DOHH2 (cell line): ENCODE measurements at regions not wholly inside any gene's neighbourhood (a gene's known extent, or its start where the extent isn't known, plus 50 kb on each side); places are given as distances from the start of the nearest gene placed in this dataset.
"Not testable (repeated sequence)": the region's sequence is repeated elsewhere in the genome, so short reads cannot be mapped to it uniquely, and the experiment has no call there.

ENCODE experiments used
- H3F3A ChIP-seq: fragments of 200-600 bp; sonication (generic), shearing (Covaris generic); 2 replicates; pipeline ENCODE4 v1.6.0; 2016; ENCODE audit warnings: antibody characterized with exemption, mild to moderate bottlenecking; ENCODE audit not compliant: control insufficient read depth, insufficient read depth
- H3K27ac ChIP-seq: fragments of 200-600 bp; sonication (generic); 2 replicates; pipeline ENCODE4 v1.5.1; 2014; ENCODE audit warnings: low read depth, mild to moderate bottlenecking, low read length, moderate library complexity
- H3K27me3 ChIP-seq: fragments of 200-600 bp; sonication (generic); 2 replicates; pipeline ENCODE4 v1.6.1; 2014; ENCODE audit warnings: mild to moderate bottlenecking, low read length, mixed read lengths; ENCODE audit not compliant: control insufficient read depth
- H3K36me3 ChIP-seq: fragments of 200-600 bp; sonication (generic); 2 replicates; pipeline ENCODE4 v1.6.1; 2014; ENCODE audit warnings: mild to moderate bottlenecking, low read length, moderate library complexity, mixed read lengths; ENCODE audit not compliant: control insufficient read depth
- H3K4me1 ChIP-seq: fragments of 200-600 bp; sonication (generic); 2 replicates; pipeline ENCODE4 v1.6.1; 2014; ENCODE audit warnings: mild to moderate bottlenecking, low read length, mixed read lengths; ENCODE audit not compliant: control insufficient read depth
- H3K4me2 ChIP-seq: fragments of 200-600 bp; sonication (generic); 2 replicates; pipeline ENCODE4 v1.6.0; 2014; ENCODE audit warnings: mild to moderate bottlenecking, low read length, moderate library complexity
- H3K4me3 ChIP-seq: fragments of 200-600 bp; sonication (generic); 2 replicates; pipeline ENCODE4 v1.5.1; 2014; ENCODE audit warnings: mild to moderate bottlenecking, low read length, mixed read lengths
- H3K79me2 ChIP-seq: fragments of 200-600 bp; sonication (generic); 2 replicates; pipeline ENCODE4 v1.6.1; 2014; ENCODE audit warnings: mild to moderate bottlenecking, low read length, mixed read lengths; ENCODE audit not compliant: control insufficient read depth
- H3K9me2 ChIP-seq: fragments of 200-600 bp; sonication (generic); replicated peaks from 2 replicates; pipeline ENCODE4 v1.6.1; 2014; ENCODE audit warnings: mild to moderate bottlenecking, low read length, mixed read lengths; ENCODE audit not compliant: control insufficient read depth
- H3K9me3 ChIP-seq: fragments of 200-600 bp; sonication (generic); 2 replicates; pipeline ENCODE4 v1.6.1; 2014; ENCODE audit warnings: antibody characterized with exemption, low read length, mixed read lengths; ENCODE audit not compliant: control insufficient read depth, insufficient read depth
- H4K20me1 ChIP-seq: fragments of 200-600 bp; sonication (generic); 2 replicates; pipeline ENCODE4 v1.6.0; 2014; ENCODE audit warnings: low read depth, mild to moderate bottlenecking, antibody characterized with exemption, low read length, moderate library complexity; ENCODE audit not compliant: control insufficient read depth, insufficient read depth
- EZH2phosphoT487 ChIP-seq: fragments of 200-600 bp; sonication (generic); IDR thresholded peaks from 2 replicates; pipeline ENCODE4 v1.6.1; 2017; ENCODE audit warnings: borderline replicate concordance, mild to moderate bottlenecking, antibody characterized with exemption, low read length, moderate library complexity, mixed read lengths
- TF ChIP-seq, protein P1 (sequence below): fragments of 200-600 bp; sonication (generic); IDR thresholded peaks from one replicate; pipeline ENCODE4 v1.5.1; 2014; ENCODE audit warnings: antibody characterized with exemption, mild to moderate bottlenecking, low read depth, low read length; ENCODE audit not compliant: poor library complexity, severe bottlenecking

DNA sequence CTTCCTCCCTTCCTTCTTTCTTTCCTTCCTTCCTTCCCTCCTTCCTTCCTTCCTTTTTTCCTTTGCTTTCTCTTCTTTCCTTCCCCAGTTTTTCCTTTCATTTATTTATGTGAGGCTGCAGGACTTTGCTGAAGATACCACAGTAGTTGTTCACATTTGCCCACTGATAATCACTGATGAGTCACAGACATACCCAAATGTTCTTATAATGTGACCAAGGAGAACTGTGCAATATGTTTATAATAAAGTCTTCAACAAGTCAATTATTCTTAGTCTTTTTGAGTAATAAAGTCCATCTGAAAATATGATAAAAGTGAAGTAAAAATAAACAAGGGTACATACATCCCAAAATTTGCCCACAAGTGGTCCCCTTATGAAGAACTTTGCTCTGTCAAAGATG lies 159.7 kb downstream of the GNAI1 start:
- Histone ChIP-seq H3K4me1 (no peaks in the 10 kb centered on the region), H3K36me3 (no peaks in the 10 kb centered on the region), H3K27me3 (no peaks in the 10 kb centered on the region), H3K9me2 (no peaks in the 10 kb centered on the region), H3K9me3 (no peaks in the 10 kb centered on the region), H4K20me1 (no peaks in the 10 kb centered on the region), H3K27ac (no peak overlapping the region), H3K4me3 (no peak overlapping the region), H3K79me2 (no peaks in the 10 kb centered on the region), H3K4me2 (no peak overlapping the region), H3F3A (no peaks in the 10 kb centered on the region)
- TF ChIP-seq, protein P1, sequence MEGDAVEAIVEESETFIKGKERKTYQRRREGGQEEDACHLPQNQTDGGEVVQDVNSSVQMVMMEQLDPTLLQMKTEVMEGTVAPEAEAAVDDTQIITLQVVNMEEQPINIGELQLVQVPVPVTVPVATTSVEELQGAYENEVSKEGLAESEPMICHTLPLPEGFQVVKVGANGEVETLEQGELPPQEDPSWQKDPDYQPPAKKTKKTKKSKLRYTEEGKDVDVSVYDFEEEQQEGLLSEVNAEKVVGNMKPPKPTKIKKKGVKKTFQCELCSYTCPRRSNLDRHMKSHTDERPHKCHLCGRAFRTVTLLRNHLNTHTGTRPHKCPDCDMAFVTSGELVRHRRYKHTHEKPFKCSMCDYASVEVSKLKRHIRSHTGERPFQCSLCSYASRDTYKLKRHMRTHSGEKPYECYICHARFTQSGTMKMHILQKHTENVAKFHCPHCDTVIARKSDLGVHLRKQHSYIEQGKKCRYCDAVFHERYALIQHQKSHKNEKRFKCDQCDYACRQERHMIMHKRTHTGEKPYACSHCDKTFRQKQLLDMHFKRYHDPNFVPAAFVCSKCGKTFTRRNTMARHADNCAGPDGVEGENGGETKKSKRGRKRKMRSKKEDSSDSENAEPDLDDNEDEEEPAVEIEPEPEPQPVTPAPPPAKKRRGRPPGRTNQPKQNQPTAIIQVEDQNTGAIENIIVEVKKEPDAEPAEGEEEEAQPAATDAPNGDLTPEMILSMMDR, result no peak
- no peak for TF ChIP-seq EZH2phosphoT487

DNA sequence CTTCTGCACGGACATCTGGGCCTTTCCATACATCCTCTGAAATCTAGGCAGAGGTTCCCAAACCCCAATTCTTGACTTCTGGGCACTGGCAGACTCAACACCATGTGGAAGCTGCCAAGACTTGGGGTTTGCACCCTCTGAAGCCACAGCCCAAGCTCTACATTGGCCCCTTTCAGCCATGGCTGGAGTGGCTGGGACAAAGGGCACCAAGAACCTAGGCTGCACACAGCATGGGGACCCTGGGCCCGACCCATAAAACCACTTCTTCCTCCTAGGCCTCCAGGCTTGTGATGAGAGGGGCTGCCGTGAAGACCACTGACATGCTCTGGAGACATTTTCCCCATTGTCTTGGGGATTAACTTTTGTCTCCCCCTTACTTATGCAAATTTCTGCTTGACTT lies 158.0 kb downstream of the GNAI1 start:
- not testable (repeated sequence) for H3K27me3 ChIP-seq, H3K36me3 ChIP-seq, H3K9me2 ChIP-seq, H3K4me2 ChIP-seq, H3K4me3 ChIP-seq, H3K79me2 ChIP-seq, H3K27ac ChIP-seq, H3K9me3 ChIP-seq, H3F3A ChIP-seq, H3K4me1 ChIP-seq, H4K20me1 ChIP-seq

DNA sequence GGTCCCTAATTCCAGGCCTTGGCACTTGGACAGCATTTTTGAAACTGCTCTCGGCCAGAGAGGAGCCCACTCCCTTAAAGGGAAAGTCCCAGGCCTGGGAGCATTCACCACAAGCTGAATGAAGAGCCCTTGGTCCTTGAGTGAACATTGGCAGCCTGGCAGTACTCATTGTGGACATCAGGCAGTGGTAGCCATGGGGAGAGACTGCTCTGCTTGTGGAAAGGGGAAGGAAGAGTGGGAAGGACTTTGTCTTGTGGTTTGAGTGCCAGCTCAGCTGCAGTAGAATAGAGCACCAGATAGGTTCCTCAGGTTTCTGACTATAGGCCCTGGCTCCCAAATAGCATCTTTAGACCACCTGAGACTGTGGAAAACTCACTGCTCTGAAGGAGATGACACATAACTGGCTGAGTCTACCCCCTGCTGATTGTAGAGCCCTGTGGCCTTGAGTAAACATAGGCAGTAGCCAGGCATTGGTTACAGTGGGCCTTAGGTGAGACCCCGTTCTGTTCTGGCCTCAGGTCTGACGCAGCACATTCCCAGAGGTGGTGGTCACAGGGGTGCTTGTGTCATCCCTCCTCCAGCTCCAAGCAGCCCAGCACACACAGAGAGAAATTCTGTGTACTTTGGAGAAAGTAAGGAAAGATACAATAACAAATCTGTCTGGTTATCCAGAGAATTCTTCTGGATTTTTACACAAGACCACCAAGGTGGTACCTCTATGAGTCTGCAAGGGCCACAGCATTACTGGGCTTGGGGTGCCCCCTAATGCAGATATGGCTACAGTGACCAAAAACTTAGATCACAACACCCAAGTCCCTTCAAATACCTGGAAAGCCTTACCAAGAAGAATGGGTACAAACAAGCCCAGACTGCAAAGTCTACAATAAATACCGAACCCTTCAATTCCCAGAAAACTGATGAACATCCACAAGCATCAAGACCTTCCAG lies 153.8 kb downstream of the GNAI1 start:
- Histone ChIP-seq H3K36me3 (no peaks in the 10 kb centered on the region), H3K4me3 (no peak overlapping the region), H3K79me2 (no peaks in the 10 kb centered on the region), H3K27me3 (no peaks in the 10 kb centered on the region), H3K27ac (no peak overlapping the region), H3F3A (no peaks in the 10 kb centered on the region), H3K4me1 (no peaks in the 10 kb centered on the region), H4K20me1 (no peaks in the 10 kb centered on the region), H3K9me3 (no peaks in the 10 kb centered on the region), H3K4me2 (no peak overlapping the region), H3K9me2 (no peaks in the 10 kb centered on the region)
- TF ChIP-seq, protein P1, result no peak
- TF ChIP-seq EZH2phosphoT487, result no peak

DNA sequence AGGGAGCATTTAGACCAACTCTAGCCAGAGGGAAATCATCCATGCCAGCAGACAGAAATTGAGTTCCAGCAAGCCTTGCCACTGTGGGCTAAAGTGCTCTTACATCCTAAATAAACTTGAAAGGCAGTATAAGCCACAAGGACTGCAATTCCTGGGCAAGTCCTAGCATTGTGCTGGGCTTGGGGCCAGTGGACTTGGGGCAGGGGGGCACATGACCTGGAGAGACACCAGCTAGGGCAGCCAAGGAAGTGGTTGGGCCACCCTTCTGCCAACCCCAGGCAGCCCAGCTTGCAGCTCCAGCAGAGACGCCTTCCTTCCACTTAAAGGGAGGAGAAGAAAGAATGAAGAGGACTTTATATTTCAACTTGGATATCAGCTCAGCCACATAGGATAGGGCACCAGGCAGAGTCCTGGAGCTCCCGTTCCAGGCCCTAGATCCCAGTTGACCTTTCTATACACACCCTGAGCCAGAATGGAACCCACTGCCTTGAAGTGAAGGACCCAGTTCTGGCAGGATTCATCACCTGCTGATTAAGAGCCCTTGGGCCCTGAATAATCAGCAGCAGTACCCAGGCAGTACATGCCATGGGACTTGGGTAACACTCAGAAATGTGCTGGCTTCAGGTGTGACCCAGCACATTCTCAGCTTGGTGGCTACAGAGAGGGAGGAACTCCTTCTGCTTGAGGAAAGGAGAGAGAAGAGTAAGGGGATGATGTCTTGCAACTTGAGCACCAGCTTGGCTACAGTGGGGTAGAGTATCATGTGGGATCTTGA lies 153.0 kb downstream of the GNAI1 start:
- Histone ChIP-seq H3K9me2 (no peaks in the 10 kb centered on the region), H3K36me3 (no peaks in the 10 kb centered on the region), H3F3A (no peaks in the 10 kb centered on the region), H3K4me1 (no peaks in the 10 kb centered on the region), H3K4me3 (no peak overlapping the region), H3K27ac (no peak overlapping the region), H3K79me2 (no peaks in the 10 kb centered on the region), H4K20me1 (no peaks in the 10 kb centered on the region), H3K9me3 (no peaks in the 10 kb centered on the region), H3K27me3 (no peaks in the 10 kb centered on the region), H3K4me2 (no peak overlapping the region)
- TF ChIP-seq EZH2phosphoT487, result no peak
- TF ChIP-seq, protein P1, result no peak
